ENCODE measurements at regions not wholly inside any gene's neighbourhood (a gene's known extent, or its start where the extent isn't known, plus 50 kb on each side); places are given as distances from the start of the nearest gene placed in this dataset.

GRCh38 chrX:10979956-10980355, 131.2 kb upstream of the HCCS start:
- TF ChIP-seq, protein P1, sequence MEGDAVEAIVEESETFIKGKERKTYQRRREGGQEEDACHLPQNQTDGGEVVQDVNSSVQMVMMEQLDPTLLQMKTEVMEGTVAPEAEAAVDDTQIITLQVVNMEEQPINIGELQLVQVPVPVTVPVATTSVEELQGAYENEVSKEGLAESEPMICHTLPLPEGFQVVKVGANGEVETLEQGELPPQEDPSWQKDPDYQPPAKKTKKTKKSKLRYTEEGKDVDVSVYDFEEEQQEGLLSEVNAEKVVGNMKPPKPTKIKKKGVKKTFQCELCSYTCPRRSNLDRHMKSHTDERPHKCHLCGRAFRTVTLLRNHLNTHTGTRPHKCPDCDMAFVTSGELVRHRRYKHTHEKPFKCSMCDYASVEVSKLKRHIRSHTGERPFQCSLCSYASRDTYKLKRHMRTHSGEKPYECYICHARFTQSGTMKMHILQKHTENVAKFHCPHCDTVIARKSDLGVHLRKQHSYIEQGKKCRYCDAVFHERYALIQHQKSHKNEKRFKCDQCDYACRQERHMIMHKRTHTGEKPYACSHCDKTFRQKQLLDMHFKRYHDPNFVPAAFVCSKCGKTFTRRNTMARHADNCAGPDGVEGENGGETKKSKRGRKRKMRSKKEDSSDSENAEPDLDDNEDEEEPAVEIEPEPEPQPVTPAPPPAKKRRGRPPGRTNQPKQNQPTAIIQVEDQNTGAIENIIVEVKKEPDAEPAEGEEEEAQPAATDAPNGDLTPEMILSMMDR (IDR thresholded peaks at IDR 0.05) = no peak
- no peak for ATAC-seq (ENCODE audit: insufficient number of reproducible peaks, low FRiP score, low read depth)
- Histone ChIP-seq H3K36me3 (no peaks in the 10 kb centered on the region), H3K27ac (no peak overlapping the region), H3K4me3 (no peak overlapping the region), H3K4me1 (ENCODE audit: control insufficient read depth in 1 of 2, low read depth in 2 of 2) (no peaks in the 10 kb centered on the region), H3K27me3 (replicated peaks; ENCODE audit: insufficient read depth) (no peaks in the 10 kb centered on the region), H3K9me3 (no peaks in the 10 kb centered on the region)
- no peak for DNase-seq (ENCODE audit: low spot score)

DNA sequence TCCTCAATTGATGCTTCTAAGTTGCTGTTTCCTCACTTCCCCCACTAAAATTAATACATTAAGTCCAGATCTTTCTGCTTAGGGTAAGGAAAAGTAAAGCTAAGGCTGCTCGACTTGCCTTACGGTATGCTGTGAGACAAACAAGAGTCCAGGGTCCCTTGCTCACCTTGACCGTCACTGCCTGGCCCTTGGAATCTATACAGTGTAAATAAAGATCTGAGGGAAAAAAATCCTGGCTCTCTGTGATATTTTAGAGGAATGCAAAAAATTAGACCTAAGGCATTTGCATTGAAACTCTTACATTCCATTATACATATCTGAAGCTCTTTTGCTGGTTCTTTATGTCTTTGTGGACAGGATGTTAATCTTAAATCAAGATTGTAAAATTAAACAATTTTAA, 129.6 kb upstream of the HCCS start:
- no peak for ATAC-seq (ENCODE audit: insufficient number of reproducible peaks, low FRiP score, low read depth)
- TF ChIP-seq, protein P1 (IDR thresholded peaks at IDR 0.05) = no peak
- Histone ChIP-seq H3K27ac (no peak overlapping the region), H3K9me3 (no peaks in the 10 kb centered on the region), H3K27me3 (replicated peaks; ENCODE audit: insufficient read depth) (no peaks in the 10 kb centered on the region), H3K4me1 (ENCODE audit: control insufficient read depth in 1 of 2, low read depth in 2 of 2) (no peaks in the 10 kb centered on the region), H3K4me3 (no peak overlapping the region), H3K36me3 (no peaks in the 10 kb centered on the region)
- DNase-seq (ENCODE audit: low spot score) = no peak

GRCh38 chrX:10983526-10983925, 127.6 kb upstream of the HCCS start:
- H3K4me1 ChIP-seq (ENCODE audit: control insufficient read depth in 1 of 2, low read depth in 2 of 2) = peaks cover 0 to 5% of the 10 kb centered on the region in 2 donors
- H3K9me3 ChIP-seq = no peaks in the 10 kb centered on the region
- H3K27me3 ChIP-seq (replicated peaks; ENCODE audit: insufficient read depth) = no peaks in the 10 kb centered on the region
- DNase-seq (ENCODE audit: low spot score) (no peak), ATAC-seq (ENCODE audit: insufficient number of reproducible peaks, low FRiP score, low read depth) (no peak)
- H3K36me3 ChIP-seq = no peaks in the 10 kb centered on the region
- TF ChIP-seq, protein P1 (IDR thresholded peaks at IDR 0.05) = no peak
- H3K4me3 ChIP-seq = no peak overlapping the region
- no peak overlapping the region for H3K27ac ChIP-seq

GRCh38 chrX:10984213-10984612, 126.9 kb upstream of the HCCS start:
- H3K9me3 ChIP-seq = no peaks in the 10 kb centered on the region
- no peaks in the 10 kb centered on the region for H3K36me3 ChIP-seq
- DNase-seq (ENCODE audit: low spot score) (no peak), ATAC-seq (ENCODE audit: insufficient number of reproducible peaks, low FRiP score, low read depth) (no peak)
- H3K27ac ChIP-seq = no peak overlapping the region
- TF ChIP-seq, protein P1 (IDR thresholded peaks at IDR 0.05) = no peak
- H3K4me1 ChIP-seq (ENCODE audit: control insufficient read depth in 1 of 2, low read depth in 2 of 2) = peaks cover 0 to 5% of the 10 kb centered on the region in 2 donors
- no peaks in the 10 kb centered on the region for H3K27me3 ChIP-seq (replicated peaks; ENCODE audit: insufficient read depth)
- H3K4me3 ChIP-seq = no peak overlapping the region

DNA sequence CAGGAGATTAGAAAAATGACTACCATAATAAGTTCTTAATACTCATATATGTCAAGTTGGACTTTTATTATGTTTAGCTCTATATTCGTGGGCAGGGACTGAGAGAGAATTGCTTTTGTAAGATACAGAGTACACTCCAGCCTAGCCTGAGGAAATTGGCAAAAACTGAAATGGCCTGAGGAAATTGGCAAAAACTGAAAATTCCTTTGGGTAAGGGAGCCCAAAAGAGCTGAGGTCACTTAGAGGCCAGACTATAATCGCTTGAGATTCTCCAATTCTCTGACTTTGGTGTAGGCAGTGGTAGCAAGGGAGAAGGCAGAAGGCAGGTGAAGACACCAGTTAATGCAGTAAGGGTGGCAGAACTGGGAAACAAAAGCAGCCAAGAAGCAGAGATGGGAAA, 124.5 kb upstream of the HCCS start:
- Histone ChIP-seq H3K36me3 (no peaks in the 10 kb centered on the region), H3K4me3 (no peak overlapping the region), H3K27me3 (replicated peaks; ENCODE audit: insufficient read depth) (no peaks in the 10 kb centered on the region), H3K4me1 (ENCODE audit: control insufficient read depth in 1 of 2, low read depth in 2 of 2) (peaks cover 0 to 5% of the 10 kb centered on the region in 2 donors), H3K27ac (no peak overlapping the region), H3K9me3 (no peaks in the 10 kb centered on the region)
- ATAC-seq (ENCODE audit: insufficient number of reproducible peaks, low FRiP score, low read depth) (no peak), DNase-seq (ENCODE audit: low spot score) (no peak)
- TF ChIP-seq, protein P1 (IDR thresholded peaks at IDR 0.05) = no peak
